ENCODE measurements at regions not wholly inside any gene's neighbourhood (a gene's known extent, or its start where the extent isn't known, plus 50 kb on each side); places are given as distances from the start of the nearest gene placed in this dataset.
"Not testable (repeated sequence)": the region's sequence is repeated elsewhere in the genome, so short reads cannot be mapped to it uniquely, and the experiment has no call there.

DNA sequence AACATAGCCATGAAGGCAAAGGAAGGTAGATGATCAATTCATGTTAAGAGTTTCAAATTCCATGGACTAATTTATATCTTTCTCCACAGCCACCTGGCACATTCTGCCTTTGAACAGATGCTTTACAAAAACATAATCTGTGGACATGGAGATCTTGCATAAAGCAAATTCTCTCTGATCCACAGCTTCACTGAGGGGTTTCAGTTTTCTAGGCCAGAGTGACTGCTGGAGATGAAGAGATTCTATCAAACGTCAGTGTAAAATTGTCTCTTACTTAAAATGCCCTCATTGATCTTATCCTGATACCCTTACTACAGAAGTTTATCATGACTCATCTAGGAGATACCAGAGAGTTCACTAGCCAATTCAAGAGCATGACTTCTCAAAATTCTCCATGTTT, 291.6 kb downstream of the DAD1 start:
- DNase-seq (ENCODE audit: low read depth in 2 of 2): no peak

DNA sequence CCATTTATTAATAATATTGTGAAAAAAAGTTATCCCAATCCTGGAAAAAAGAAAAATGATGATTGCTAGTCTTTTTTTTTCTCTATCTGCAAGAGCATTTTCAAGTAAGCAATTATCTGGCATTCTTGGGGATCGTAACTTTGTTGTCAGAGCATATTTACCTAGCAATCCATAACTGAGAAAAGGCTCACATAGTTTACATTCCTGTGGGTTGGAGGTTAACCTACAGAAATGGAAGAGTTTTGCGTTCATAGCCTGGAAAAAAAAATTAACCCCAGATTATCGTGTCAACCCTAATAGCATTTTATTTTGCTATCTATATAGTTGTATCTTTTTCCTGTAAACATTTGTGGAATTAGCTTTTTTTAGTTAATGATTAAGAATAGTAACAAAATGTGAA, 292.3 kb downstream of the DAD1 start:
- DNase-seq (ENCODE audit: low read depth in 2 of 2): no peak

DNA sequence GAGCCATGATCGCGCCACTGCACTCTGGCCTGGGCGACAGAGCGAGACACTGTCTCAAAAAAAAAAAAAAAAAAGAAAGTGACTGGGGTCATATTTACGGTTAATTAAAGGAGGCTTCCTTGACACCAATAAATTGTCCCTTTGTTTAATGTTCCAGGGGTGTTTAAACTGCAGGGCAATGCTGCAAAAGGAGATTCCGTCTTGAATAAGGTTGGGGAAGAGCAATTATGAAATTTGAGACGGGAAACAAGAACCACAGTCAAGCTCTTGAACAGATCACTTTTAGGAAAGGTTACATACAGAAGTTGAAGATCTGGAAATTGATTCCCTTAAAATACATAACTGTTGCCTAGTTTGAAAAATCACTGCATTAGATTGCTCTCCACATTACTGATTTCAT, 292.9 kb downstream of the DAD1 start:
- DNase-seq (ENCODE audit: low read depth in 2 of 2): no peak

DNA sequence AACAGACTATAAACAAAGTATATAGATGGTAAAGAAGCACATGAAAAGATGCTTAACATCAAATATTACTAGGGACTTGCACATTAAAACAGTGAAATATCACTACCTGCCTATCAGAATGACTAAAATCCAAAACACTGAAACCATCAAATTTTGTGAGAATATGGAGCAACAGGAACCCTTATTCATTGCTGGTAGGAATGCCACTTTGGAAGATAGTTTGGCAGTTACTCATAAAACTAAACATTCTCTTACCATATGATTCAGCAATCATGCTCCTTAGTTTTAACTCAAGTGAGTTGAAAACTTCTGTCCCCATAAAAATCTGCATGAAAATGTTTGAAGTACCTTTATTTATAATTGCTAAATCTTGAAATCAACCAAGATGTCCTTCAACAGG, 297.6 kb downstream of the DAD1 start:
- DNase-seq (ENCODE audit: low read depth in 2 of 2): no peak

DNA sequence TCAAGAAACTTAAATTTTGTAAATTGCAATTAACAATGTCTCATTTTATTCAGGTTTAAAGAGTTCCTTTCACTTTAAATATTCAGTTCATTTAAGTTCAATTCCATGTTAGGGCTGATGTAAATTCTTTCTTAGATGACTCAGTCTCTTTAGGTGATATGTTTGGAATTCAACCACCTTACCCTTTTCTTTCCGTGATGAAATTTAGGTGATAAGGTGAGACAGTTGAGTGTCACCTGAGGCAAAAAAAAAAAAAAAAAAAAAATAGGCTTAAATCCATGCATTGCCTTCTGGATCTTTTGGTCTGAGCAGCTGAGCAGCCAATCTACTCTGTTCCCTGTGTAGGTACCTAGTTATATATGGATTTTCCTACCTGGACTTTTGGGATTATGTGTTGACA, 299.5 kb downstream of the DAD1 start:
- no peak for DNase-seq (ENCODE audit: low read depth in 2 of 2)

DNA sequence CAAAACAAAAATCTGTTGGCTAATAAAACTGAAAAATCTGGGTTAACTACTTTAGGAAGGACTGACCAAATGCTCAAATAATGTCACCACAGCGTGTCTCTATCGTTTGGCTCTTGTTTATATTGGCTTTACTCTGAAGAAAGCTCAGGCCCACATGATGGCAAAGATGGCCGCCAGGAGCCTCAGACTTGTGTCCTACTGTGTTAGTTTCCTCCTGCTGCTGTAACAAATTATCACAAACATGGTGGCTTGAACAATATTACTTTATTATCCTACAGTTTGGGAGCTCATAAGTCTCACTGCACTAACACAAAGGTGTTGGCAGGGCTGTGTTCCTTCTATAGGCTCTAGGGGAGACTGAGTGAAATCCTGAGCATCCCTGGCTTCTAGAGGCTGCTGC, 303.0 kb downstream of the DAD1 start:
- no peak for DNase-seq (ENCODE audit: low read depth in 2 of 2)

DNA sequence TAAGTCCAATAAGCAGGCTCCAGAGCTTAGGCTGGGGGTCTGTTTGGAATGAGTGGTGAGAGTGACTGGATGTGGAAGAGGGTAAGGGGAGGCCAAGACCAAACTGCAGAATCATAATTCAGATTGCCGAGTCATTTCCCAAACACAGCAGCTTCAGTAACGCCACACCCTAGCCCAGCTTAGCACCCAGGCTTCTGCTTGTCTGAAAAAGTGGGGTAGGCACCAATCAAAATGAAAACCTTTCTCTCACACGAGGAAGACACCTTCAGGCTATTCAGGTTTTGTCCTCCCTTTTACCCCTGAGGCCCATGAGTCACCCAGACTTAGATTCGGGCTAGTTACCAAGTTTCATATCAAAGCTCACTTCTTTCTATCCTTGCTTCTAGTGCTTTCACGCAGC, 306.1 kb downstream of the DAD1 start:
- no peak for DNase-seq (ENCODE audit: low read depth in 2 of 2)

DNA sequence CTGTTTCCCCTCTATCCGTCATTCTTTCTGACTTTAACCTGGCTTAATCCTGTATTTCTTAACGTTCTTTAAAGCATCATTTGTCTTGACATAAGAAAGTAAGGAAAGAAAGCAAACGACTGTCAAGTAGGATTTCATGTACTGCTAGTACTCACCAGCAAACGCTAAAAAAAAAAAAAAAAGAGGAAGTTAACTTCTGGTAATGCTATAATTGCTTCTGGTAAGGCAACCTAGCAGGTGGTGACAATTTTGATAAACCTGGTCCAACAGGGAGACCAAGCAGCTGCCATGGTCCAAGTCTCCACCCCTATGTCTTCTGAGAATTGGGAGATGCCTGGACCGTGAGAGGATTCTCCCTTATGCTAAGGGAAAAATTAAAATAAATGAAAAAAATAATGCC, 306.6 kb downstream of the DAD1 start:
- DNase-seq (ENCODE audit: low read depth in 2 of 2): no peak

DNA sequence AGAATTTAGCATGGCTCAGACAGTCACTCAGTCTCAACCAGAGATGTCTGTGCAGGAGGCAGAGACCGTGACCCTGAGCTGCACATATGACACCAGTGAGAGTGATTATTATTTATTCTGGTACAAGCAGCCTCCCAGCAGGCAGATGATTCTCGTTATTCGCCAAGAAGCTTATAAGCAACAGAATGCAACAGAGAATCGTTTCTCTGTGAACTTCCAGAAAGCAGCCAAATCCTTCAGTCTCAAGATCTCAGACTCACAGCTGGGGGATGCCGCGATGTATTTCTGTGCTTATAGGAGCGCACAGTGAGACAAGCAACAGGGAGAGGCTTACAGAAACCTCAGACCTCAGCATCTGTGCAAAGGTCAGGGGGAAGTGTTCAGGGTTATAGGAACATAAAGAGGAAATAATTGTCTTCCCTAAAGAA, 307.6 kb downstream of the DAD1 start:
- DNase-seq (ENCODE audit: low read depth in 2 of 2): not testable (repeated sequence)

DNA sequence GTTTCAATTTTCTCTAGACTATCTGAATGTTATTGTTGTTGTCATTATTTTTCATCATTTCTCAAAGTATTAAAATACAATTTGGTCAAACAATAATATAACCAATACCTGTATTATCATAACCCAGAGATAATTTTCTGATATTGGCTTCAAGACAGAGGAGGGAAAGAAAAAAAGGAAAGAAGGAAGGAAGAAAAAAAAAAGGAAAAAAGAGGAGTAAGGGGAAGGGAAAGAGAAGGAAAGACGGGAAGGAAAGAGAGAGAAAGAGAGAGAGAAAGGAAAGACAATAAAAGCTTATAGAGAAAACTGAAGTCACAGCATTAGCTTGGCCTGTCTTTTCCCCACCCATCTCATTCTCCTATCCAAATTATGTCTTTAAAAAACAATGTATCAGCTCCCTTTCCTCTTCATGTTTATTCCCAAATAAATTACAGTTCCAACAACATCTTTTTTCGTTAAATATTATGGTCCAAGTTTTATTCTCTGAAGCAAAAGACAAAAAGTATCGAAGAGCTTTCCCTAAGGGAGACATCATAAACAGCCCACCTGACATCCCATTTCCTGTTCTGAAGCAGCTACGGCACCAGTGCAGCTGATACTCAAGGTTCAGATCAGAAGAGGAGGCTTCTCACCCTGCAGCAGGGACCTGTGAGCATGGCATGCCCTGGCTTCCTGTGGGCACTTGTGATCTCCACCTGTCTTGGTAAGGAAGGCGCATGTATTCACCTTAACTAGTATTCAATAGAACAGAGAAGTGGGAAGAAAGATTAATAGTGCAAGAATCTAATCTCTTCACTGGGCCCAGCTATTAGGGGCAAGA, 308.3 kb downstream of the DAD1 start:
- DNase-seq (ENCODE audit: low read depth in 2 of 2): no peak

DNA sequence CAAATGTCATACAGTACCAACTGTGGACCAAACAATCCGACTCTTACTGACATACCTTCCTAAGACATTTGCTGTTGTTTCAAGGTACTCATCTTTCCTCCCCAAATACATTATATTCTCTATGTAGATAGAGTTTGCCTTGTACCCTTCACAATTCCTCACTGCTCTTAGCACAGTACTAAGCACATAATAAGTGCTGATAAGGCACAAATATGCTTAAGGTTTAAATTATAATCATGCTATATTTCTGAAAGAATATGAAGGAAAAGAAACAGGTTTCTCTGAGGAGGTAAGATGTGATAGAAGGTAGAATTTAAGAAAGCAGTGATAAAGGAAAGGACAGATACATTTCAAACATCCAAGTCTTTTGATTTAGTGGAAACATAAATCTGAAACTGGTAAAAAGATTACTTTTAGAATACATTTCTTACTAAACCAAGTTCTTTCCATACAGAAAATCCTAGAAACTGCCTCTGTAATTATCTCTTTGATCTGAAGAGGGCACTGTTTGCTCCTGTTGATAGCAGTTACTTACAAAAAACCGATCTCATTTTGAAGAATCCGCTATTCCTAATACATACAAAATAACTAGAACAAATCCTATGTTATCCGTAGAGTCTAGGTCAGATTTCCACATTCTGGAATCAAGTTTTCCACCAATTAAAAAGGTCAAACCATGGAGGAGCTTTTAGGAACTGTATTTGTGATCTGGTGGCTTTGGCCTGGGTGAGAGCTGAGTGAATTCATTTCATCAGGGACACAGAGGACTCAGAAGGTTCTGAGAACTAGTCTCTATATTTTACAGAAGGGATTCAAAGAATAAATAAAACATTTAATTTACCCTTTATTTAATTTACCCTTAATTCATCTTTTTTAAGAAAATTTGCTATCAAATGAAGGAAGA, 311.9 kb downstream of the DAD1 start:
- DNase-seq (ENCODE audit: low read depth in 2 of 2): no peak

DNA sequence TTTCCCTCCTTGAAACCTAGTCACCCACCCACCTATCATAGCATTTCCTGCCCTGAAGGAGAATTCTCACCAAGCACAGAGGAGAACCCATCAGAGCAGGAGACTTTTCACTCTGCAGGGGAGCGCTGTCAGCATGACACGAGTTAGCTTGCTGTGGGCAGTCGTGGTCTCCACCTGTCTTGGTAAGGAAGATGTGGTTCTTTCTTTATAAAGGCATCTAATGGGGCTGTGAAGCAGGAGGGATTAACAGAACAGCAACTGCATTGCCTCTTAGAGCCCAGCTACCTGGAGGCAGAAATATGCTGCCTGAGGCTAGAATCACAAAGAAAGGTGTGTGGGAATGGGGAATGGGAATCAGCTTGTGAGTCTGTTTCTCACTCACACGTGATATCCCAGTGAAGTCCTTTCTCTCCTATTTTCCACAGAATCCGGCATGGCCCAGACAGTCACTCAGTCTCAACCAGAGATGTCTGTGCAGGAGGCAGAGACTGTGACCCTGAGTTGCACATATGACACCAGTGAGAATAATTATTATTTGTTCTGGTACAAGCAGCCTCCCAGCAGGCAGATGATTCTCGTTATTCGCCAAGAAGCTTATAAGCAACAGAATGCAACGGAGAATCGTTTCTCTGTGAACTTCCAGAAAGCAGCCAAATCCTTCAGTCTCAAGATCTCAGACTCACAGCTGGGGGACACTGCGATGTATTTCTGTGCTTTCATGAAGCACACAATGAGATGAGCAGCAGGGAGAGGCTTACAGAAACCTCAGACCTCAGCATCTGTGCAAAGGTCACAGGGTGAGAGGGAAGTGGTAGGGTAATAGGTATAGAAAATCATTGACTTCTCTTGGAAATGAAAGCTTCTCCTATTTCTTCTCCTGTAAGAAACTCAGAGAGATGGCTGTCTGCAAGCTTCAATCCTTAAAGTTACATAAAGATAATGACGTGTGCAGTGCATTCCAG, 316.9 kb downstream of the DAD1 start:
- DNase-seq (ENCODE audit: low read depth in 2 of 2): no peak

DNA sequence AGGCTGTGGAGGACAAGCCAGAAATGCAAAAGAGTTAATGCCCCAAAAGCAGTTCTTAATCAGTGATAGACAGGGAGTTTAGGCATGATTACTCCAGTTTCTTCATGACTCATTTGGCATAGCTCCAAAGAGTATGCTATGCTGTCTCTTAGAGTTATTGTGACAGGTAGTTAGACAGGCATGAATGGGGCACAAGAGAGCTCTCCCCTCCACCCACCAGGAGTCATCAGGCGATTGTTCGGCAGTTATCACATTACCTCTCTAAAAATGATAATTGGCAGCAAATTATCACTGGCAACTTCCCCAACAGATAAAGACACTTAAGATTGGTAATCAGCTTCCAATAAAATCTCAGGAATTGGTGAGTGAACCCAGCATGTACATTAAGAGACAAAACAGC, 320.1 kb downstream of the DAD1 start:
- no peak for DNase-seq (ENCODE audit: low read depth in 2 of 2)

DNA sequence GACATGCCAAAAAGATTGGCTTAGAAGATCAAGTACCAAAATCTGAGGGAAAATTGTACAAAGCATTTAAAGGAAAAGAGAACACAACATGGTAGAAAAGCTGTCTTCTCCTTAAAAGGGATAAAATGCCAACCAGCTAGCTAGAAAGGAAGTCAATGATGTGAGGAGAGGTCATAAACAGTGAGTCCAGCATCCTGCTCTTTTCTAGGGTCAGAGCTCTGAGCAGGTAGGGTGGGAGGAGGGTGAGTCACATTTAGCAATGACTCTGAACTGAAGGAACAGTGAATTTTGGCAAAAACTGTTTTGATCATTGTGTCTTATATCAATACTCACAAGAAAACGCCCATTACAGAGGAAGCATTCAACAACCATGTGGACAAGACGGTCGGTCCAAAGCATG, 322.3 kb downstream of the DAD1 start:
- DNase-seq (ENCODE audit: low read depth in 2 of 2): no peak

DNA sequence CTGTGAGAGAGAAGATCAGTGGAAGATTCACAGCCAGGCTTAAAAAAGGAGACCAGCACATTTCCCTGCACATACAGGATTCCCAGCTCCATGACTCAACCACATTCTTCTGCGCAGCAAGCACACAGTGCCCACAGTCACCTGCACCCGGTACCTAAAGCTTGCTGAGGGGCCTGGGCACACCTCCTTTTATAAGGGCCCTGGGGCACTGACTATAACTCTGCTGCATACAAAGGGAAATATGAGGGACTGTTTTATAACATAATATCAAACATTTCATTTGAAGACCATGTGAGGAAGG, 322.9 kb downstream of the DAD1 start:
- DNase-seq (ENCODE audit: low read depth in 2 of 2): no peak

DNA sequence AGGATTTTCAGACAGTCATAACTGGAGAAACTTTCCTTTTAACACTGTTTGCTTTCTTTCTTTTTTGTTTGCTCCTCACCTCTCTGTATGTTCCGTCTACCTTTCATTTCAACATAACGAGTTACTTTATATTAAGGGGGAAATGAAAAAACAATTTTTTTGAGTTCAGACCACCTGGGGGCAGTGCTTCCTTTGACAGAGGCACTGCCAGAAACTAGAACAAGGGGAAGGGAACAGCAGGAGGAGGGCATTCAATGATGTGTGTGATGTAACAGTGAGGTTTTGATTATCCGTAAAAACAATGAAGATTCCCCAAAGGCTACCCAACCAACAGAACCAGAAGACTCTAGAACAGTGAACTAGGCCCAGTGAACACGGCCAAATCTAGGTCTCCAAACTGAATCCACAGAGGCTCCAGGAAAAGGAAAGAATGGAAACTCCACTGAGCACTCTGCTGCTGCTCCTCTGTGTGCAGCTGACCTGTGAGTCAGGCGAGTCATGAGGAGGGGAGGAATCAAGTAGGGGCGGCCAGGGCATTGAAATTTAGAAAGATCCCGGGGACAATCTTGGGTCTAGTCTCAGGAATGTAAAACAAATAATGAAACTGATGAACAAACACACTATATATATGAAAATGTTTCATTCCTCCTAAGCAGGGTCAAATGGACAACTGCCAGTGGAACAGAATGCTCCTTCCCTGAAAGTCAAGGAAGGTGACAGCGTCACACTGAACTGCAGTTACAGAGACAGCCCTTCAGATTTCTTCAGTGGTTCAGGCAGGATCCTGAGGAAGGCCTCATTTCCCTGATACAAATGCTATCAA, 323.5 kb downstream of the DAD1 start:
- DNase-seq (ENCODE audit: low read depth in 2 of 2): no peak

DNA sequence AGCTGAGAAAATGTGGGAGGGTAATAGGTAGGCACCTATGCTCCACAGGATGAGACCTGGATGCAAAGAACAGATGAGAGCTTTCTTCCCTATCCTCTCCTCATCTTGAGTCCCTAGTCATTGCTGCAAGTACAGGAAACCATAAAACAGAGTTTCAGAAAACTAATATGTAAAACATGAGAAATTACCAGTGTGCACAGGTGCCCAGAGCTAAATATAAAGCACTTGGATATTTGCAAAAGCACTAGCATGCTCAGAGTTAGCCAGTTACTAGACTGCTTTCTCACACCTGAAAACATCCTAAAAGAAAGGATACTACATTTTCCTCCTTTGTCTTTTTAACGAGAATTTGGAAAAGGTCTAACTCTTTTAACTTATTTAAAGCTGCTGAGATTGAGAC, 324.3 kb downstream of the DAD1 start:
- DNase-seq (ENCODE audit: low read depth in 2 of 2): no peak

DNA sequence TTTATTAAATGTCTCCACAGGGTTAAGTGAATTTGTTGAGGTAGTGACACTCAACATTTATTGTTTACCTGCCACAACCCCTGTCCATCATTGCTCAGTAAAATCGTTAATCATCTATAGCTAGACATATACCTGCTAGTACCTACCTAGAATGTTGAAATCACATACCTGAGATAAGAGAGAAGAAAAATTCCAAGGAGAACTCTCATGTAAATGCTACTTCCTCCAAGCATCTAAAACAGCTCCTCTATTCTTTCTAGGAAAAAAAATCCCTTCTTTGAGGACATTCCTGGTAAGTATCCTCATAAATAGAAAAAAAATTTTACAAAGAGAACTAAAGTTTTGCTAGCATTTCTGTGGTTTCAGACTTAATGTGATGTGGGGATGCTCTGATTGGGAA, 325.1 kb downstream of the DAD1 start:
- DNase-seq (ENCODE audit: low read depth in 2 of 2): no peak

DNA sequence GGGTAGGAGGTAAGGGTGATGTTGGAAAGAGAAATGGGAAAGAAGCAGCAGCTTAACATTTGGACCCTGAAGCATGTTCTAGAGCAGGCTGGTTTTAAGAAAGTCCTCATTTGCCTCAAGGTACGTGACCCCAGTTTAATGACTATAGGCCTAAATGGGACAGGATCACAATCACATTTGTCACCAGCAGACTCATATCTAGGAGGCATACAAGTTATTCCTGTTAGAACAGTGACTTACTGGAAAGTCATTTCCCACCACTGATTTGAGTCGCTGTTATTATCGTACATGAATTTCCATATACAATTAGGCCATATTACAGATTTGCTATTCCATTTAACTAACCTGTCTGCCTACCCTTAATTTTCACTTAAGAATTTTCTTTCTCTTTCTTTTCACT, 326.1 kb downstream of the DAD1 start:
- no peak for DNase-seq (ENCODE audit: low read depth in 2 of 2)

DNA sequence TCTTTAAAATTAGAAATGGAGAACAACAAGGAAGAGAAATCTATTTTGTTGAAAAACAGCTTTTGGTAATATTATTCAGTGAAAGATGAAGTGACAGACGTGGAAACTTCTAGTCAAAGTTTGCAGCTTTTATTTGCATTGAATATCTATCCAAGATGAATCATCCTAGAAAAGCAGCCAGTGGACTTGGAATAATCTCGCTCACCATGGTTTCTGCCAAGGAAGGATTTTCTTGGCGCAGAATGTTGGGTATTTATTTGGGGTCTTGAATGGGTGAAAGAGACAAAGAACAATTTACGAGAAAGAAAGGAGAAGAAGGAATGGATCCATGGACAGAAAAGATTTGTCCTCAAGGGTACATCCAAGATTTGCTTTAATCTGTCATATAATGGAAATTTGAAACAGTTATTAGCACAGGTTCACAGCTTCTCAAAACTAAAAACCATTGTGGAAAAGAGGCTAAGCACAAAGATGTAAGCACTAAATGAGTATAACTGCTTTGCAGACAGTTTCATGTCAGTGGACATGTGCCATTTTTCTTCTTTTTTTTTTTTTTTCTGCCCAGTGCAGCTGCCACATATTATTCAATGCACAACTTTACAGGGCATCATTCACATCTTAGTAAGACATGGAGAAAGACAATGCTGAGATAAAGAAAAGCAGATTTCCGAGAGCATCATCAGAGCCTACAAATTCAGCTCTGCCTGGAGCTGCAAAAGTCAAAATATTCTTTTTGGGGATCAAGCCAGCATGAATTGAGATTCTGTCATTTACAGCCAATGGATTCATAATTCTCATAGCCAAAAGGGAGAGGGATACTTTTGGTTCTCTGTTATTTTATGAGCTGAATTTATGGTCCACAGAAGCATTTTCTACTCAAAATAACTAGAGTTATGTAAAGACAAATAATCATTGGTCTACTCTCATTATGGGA, 333.7 kb downstream of the DAD1 start:
- no peak for DNase-seq (ENCODE audit: low read depth in 2 of 2)

All from stimulated activated CD4-positive, alpha-beta T cell treated with anti-CD3 and anti-CD28 coated beads, Interleukin-4, amount 100 ng/mL, for 48 hours (primary cell).